H1 (cell line): ENCODE measurements at regions not wholly inside any gene's neighbourhood (a gene's known extent, or its start where the extent isn't known, plus 50 kb on each side); places are given as distances from the start of the nearest gene placed in this dataset.

Source experiments
- CTCF ChIA-PET: fragments of 300-600 bp; sonication (Branson Sonifier 250); formaldehyde crosslinking; loops from one replicate; lab custom pipeline; 2021; ENCODE audit not compliant: partially characterized antibody; lab: Charles Lee
- POLR2A ChIA-PET: fragments of 300-600 bp; sonication (Branson Sonifier 250); formaldehyde crosslinking; loops from one replicate; lab custom pipeline; 2021; ENCODE audit warnings: inconsistent platforms; ENCODE audit not compliant: partially characterized antibody; lab: Charles Lee
- DNase-seq, 2 experiments: peaks; one replicate each; pipeline versions ENCODE4 v3.0.0 to v3.0.0-alpha.2; 2010 to 2022; ENCODE audit warnings: low spot score in 2 of 2, low read depth in 1 of 2, mixed read lengths in 1 of 2
- FAIRE-seq: peaks from 2 replicates; lab custom pipeline; 2011; peaks lifted over from hg19 to GRCh38; lab: Jason Lieb, UNC
- H2AFZ ChIP-seq: 2 replicates; pipeline ENCODE4 v1.8.1; 2012; ENCODE audit warnings: low read length, inconsistent platforms
- H2AK5ac ChIP-seq: 2 replicates; pipeline ENCODE4 v1.6.1; 2013; ENCODE audit warnings: low read depth, low read length
- H2BK120ac ChIP-seq: replicated peaks from 2 replicates; pipeline ENCODE3; 2013; ENCODE audit warnings: low read depth, low read length, inconsistent platforms
- H2BK12ac ChIP-seq: 2 replicates; pipeline ENCODE4 v1.6.1; 2013; ENCODE audit warnings: low read depth, low read length
- H2BK15ac ChIP-seq: 2 replicates; pipeline ENCODE4 v1.6.1; 2013; ENCODE audit warnings: low read length
- H2BK20ac ChIP-seq: 2 replicates; pipeline ENCODE4 v1.6.1; 2013; ENCODE audit warnings: low read length
- H2BK5ac ChIP-seq: 2 replicates; pipeline ENCODE4 v1.6.1; 2013; ENCODE audit warnings: low read depth, low read length
- H3K14ac ChIP-seq: 2 replicates; pipeline ENCODE4 v1.6.1; 2013; ENCODE audit warnings: inconsistent platforms; ENCODE audit not compliant: insufficient read length
- H3K18ac ChIP-seq: 2 replicates; pipeline ENCODE4 v1.6.1; 2013; ENCODE audit warnings: low read length; ENCODE audit errors: extremely low read depth
- H3K23ac ChIP-seq: 2 replicates; pipeline ENCODE4 v1.6.1; 2013; ENCODE audit warnings: inconsistent platforms; ENCODE audit not compliant: insufficient read length
- H3K23me2 ChIP-seq: 2 replicates; pipeline ENCODE4 v1.6.1; 2013; ENCODE audit warnings: low read depth, low read length
- H3K27ac ChIP-seq: 2 replicates; pipeline ENCODE4 v1.6.1; 2011; ENCODE audit warnings: low read depth, low read length, inconsistent platforms
- H3K27me3 ChIP-seq, 4 experiments: replicated peaks in 1 of 4; 1 replicate in 1 of 4; 2 replicates in 3 of 4; pipeline versions ENCODE4 v1.6.1 to v1.8.1; 2011 to 2013; ENCODE audit warnings: low read length in 3 of 4, mild to moderate bottlenecking in 3 of 4, inconsistent platforms in 2 of 4, mixed read lengths in 2 of 4, moderate library complexity in 1 of 4; ENCODE audit not compliant: control insufficient read depth in 3 of 4, insufficient read depth in 3 of 4; ENCODE audit errors: extremely low read depth in 1 of 4
- H3K36me3 ChIP-seq, 4 experiments: 2 replicates each; pipeline versions ENCODE4 v1.6.1 to v1.8.1; 2011 to 2013; ENCODE audit warnings: mild to moderate bottlenecking in 4 of 4, low read length in 3 of 4, moderate library complexity in 2 of 4, control low read depth in 1 of 4, inconsistent platforms in 1 of 4; ENCODE audit not compliant: insufficient read depth in 4 of 4, control insufficient read depth in 2 of 4
- H3K4ac ChIP-seq: replicated peaks from 2 replicates; pipeline ENCODE3; 2013; ENCODE audit warnings: low read length, low read depth, mixed read lengths, inconsistent platforms; ENCODE audit not compliant: insufficient read length
- H3K4me1 ChIP-seq, 4 experiments: replicated peaks in 1 of 4; 1 replicate in 1 of 4; 2 replicates in 3 of 4; pipeline versions ENCODE4 v1.6.1 to v1.8.1; 2011 to 2013; ENCODE audit warnings: low read length in 3 of 4, inconsistent platforms in 2 of 4, mixed read lengths in 1 of 4; ENCODE audit not compliant: insufficient read depth in 4 of 4, control insufficient read depth in 3 of 4
- H3K4me2 ChIP-seq, 2 experiments: 2 replicates each; pipeline versions ENCODE4 v1.6.1 to v1.8.1; 2011 to 2013; ENCODE audit warnings: low read depth in 2 of 2, low read length in 2 of 2, control low read depth in 1 of 2, inconsistent platforms in 1 of 2, mild to moderate bottlenecking in 1 of 2; ENCODE audit not compliant: insufficient read depth in 1 of 2
- H3K4me3 ChIP-seq, 4 experiments: fragments of 200-600, 300-600 bp in 1 of 4; sonication (generic), shearing (Covaris generic), sonication (Bioruptor Twin) in 1 of 4; 2 replicates each; pipeline versions ENCODE4 v1.5.1 to v1.8.1; 2011 to 2016; ENCODE audit warnings: low read length in 4 of 4, low read depth in 3 of 4, control low read depth in 2 of 4, inconsistent platforms in 2 of 4, mild to moderate bottlenecking in 2 of 4, mixed read lengths in 1 of 4, moderate library complexity in 1 of 4; ENCODE audit not compliant: insufficient read depth in 2 of 4; ENCODE audit errors: extremely low read depth in 1 of 4
- H3K56ac ChIP-seq: replicated peaks from 2 replicates; pipeline ENCODE3; 2013; ENCODE audit warnings: low read depth, mild to moderate bottlenecking, mixed read lengths, low read length, inconsistent platforms; ENCODE audit not compliant: insufficient read length
- H3K79me1 ChIP-seq: 2 replicates; pipeline ENCODE4 v1.6.1; 2013; ENCODE audit warnings: low read depth, low read length, control low read depth
- H3K79me2 ChIP-seq, 2 experiments: 2 replicates each; pipeline versions ENCODE4 v1.6.1 to v1.8.1; 2012 to 2013; ENCODE audit warnings: low read length in 2 of 2, mild to moderate bottlenecking in 2 of 2, inconsistent platforms in 1 of 2; ENCODE audit not compliant: insufficient read depth in 2 of 2, control insufficient read depth in 1 of 2
- H3K9ac ChIP-seq, 4 experiments: replicated peaks in 1 of 4; 1 replicate in 1 of 4; 2 replicates in 3 of 4; pipeline versions ENCODE4 v1.6.1 to v1.8.1; 2011 to 2013; ENCODE audit warnings: low read depth in 3 of 4, low read length in 3 of 4, control low read depth in 2 of 4, mild to moderate bottlenecking in 2 of 4, moderate library complexity in 2 of 4, inconsistent platforms in 1 of 4; ENCODE audit errors: extremely low read depth in 1 of 4
- H3K9me3 ChIP-seq, 2 experiments: 2 replicates each; pipeline versions ENCODE4 v1.6.1 to v1.8.1; 2012 to 2013; ENCODE audit warnings: mild to moderate bottlenecking in 2 of 2, moderate library complexity in 2 of 2, control low read depth in 1 of 2, inconsistent platforms in 1 of 2, low read depth in 1 of 2, low read length in 1 of 2, mixed read lengths in 1 of 2; ENCODE audit not compliant: insufficient read depth in 2 of 2
- H4K20me1 ChIP-seq, 2 experiments: replicated peaks in 1 of 2; 2 replicates each; pipeline versions ENCODE3 to v1.8.1; 2011 to 2013; ENCODE audit warnings: inconsistent platforms in 2 of 2, low read length in 2 of 2, mild to moderate bottlenecking in 1 of 2; ENCODE audit not compliant: insufficient read depth in 2 of 2, control insufficient read depth in 1 of 2
- H4K5ac ChIP-seq: 2 replicates; pipeline ENCODE4 v1.6.1; 2013; ENCODE audit warnings: low read length, low read depth, mixed read lengths, inconsistent platforms; ENCODE audit not compliant: insufficient read length
- H4K8ac ChIP-seq: 2 replicates; pipeline ENCODE4 v1.8.0; 2013; ENCODE audit warnings: mild to moderate bottlenecking, moderate library complexity, low read length, inconsistent platforms; ENCODE audit not compliant: insufficient read depth; ENCODE audit errors: extremely low read depth
- H4K91ac ChIP-seq: replicated peaks from 2 replicates; pipeline ENCODE3; 2013; ENCODE audit warnings: low read length, mixed read lengths, inconsistent platforms; ENCODE audit not compliant: insufficient read length
- CREB1 ChIP-seq: IDR thresholded peaks from 2 replicates; pipeline ENCODE4 v1.6.1; 2012; ENCODE audit warnings: inconsistent platforms
- USF2 ChIP-seq: IDR thresholded peaks from 2 replicates; pipeline ENCODE4 v1.6.1; 2011; ENCODE audit warnings: low read length, improper control_type of control experiment
- WGBS, 2 experiments: shearing (Covaris generic) in 1 of 2; methylation state at CpG; one replicate each; pipeline versions ENCODE4 v1.1.6 to v1.1.7; 2013 to 2015; ENCODE audit warnings: low lambda C conversion rate in 2 of 2, mixed read lengths in 2 of 2, inconsistent platforms in 1 of 2, low coverage in 1 of 2, missing lambda C conversion rate in 1 of 2; ENCODE audit not compliant: insufficient replicate concordance in 2 of 2, insufficient coverage in 1 of 2, insufficient read length in 1 of 2; ENCODE audit errors: extremely low coverage in 1 of 2, missing lambda C conversion rate in 1 of 2; 5-methylcytosine and 5-hydroxymethylcytosine counted together

- POLR2A ChIA-PET = no interaction called here
- H3K9ac ChIP-seq = no peak overlapping the region
- no peaks in the 10 kb centered on the region for H3K79me1 ChIP-seq
- H3K4me3 ChIP-seq = no peak overlapping the region
- 86% methylated on average over 3 of the region's 3 CpGs; no CpG with 5 or more reads in 1 of the 2 experiments for WGBS, 2 experiments
- no peak overlapping the region for H3K23ac ChIP-seq
- no peak for DNase-seq
- H2BK12ac ChIP-seq = no peak overlapping the region
- H3K4me1 ChIP-seq = no peaks in the 10 kb centered on the region
- H4K20me1 ChIP-seq = no peaks in the 10 kb centered on the region
- H4K91ac ChIP-seq = no peak overlapping the region
- no peak overlapping the region for H3K14ac ChIP-seq
- no peak overlapping the region for H2AK5ac ChIP-seq
- H2BK5ac ChIP-seq = no peak overlapping the region
- H4K5ac ChIP-seq = no peak overlapping the region
- CTCF ChIA-PET = no interaction called here
- no peaks in the 10 kb centered on the region for H3K36me3 ChIP-seq
- H2BK15ac ChIP-seq = no peak overlapping the region
- H4K8ac ChIP-seq = no peak overlapping the region
- no peak for FAIRE-seq
- no peaks in the 10 kb centered on the region for H3K23me2 ChIP-seq
- no peak overlapping the region for H3K4me2 ChIP-seq
- H3K9me3 ChIP-seq = no peaks in the 10 kb centered on the region
- no peak overlapping the region for H3K18ac ChIP-seq
- no peak overlapping the region for H3K4ac ChIP-seq
- H3K79me2 ChIP-seq = no peaks in the 10 kb centered on the region
- no peak overlapping the region for H3K56ac ChIP-seq
- no peaks in the 10 kb centered on the region for H3K27me3 ChIP-seq
- no peak overlapping the region for H3K27ac ChIP-seq
- H2BK120ac ChIP-seq = no peak overlapping the region
- H2AFZ ChIP-seq = peak overlapping the region; percentile 42; the same call in 1 of the 2 replicates
- H2BK20ac ChIP-seq = no peak overlapping the region
- TF ChIP-seq USF2 = no peak
- no peak for TF ChIP-seq CREB1
These were observed 267.1 kb downstream of the REEP3 start for GRCh38 chr10:63788152-63788821.
